Activated CD8-positive, alpha-beta T cell treated with anti-CD3 and anti-CD28 coated beads, Interleukin-2, amount 10 ng/mL, durations not matched to agents 7 days and 5 days (primary cell): ENCODE measurements at regions not wholly inside any gene's neighbourhood (a gene's known extent, or its start where the extent isn't known, plus 50 kb on each side); places are given as distances from the start of the nearest gene placed in this dataset.

Experiments used
- ATAC-seq: fragments of 150-1000 bp; cut with Tn5 transposase; one replicate; pipeline ENCODE4 v1.10.0; 2021; ENCODE audit warnings: moderate library complexity
- CTCF ChIA-PET: fragments of 350-600 bp; sonication (Branson Sonifier 250); formaldehyde crosslinking; loops from one replicate; lab custom pipeline; 2021; ENCODE audit warnings: antibody characterized with exemption; lab: Charles Lee
- POLR2A ChIA-PET: fragments of 350-600 bp; sonication (Branson Sonifier 250); formaldehyde crosslinking; loops from one replicate; lab custom pipeline; 2021; ENCODE audit warnings: antibody characterized with exemption; lab: Charles Lee
- DNase-seq: peaks from one replicate; pipeline ENCODE4 v3.0.0-alpha.2; 2020
- H3K27ac Mint-ChIP-seq: one replicate; pipeline ENCODE4 v1.8.0; 2021; ENCODE audit warnings: mild to moderate bottlenecking, mixed read lengths
- H3K27me3 Mint-ChIP-seq: one replicate; pipeline ENCODE4 v1.8.0; 2021; ENCODE audit warnings: low read depth, mixed read lengths
- H3K36me3 Mint-ChIP-seq: one replicate; pipeline ENCODE4 v1.8.0; 2021; ENCODE audit warnings: low read depth, mixed read lengths
- H3K4me1 Mint-ChIP-seq: one replicate; pipeline ENCODE4 v1.8.0; 2021; ENCODE audit warnings: low read depth, mixed read lengths
- H3K4me3 Mint-ChIP-seq: one replicate; pipeline ENCODE4 v1.8.0; 2021; ENCODE audit warnings: mild to moderate bottlenecking, mixed read lengths
- H3K9me3 Mint-ChIP-seq: one replicate; pipeline ENCODE4 v1.8.0; 2022; ENCODE audit warnings: mixed read lengths; ENCODE audit not compliant: insufficient read depth

DNA sequence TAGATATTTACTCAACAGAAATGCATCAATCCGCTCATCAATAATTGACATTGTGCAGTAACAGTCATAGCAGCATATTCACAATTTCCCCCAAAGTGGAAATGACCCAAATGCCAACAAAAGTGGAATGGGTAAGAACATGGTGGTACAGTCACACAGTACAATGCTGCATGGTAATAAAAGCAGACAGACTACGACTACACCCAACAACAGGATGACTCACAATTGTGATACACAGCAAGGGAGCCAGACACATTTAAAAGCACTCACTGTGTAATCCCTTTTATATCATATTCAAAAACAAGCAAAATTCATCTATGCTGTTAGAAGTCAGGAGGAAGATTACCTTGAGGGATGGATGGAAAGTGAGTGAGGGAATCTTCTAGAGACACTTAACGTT, 76.5 kb upstream of the NUDT7 start:
- no peak for ATAC-seq
- Mint-ChIP-seq H3K27ac (no peak overlapping the region), H3K4me3 (no peak overlapping the region), H3K4me1 (no peaks in the 10 kb centered on the region), H3K27me3 (no peaks in the 10 kb centered on the region), H3K36me3 (no peaks in the 10 kb centered on the region), H3K9me3 (no peaks in the 10 kb centered on the region)
- no peak for DNase-seq
- POLR2A ChIA-PET: interaction anchor here (0.6 kb wide), 1 partner anchor 19 kb away, joined by 3 read pairs; no protein-coding TSS in a partner anchor
- CTCF ChIA-PET: no interaction called here

DNA sequence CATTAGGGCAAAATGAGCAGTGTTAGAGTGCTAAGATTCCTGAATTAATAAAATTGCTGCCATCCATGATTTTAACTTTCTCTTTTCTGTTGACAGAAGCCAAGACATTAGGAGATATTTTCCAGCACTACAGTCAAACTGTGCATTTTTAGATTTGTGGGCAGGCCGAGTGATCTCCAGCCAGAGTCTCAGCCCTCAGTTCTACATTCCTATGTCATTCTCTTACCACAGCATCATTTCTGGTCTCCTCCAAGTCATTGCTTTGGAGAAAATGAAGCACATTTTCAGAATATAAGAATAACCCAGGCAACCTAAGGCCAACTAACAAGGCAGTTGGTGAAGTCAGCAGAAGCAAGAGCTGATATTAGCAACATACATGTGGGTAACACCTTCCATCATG, 74.6 kb upstream of the NUDT7 start:
- H3K4me3 Mint-ChIP-seq: no peak overlapping the region
- DNase-seq: no peak
- H3K36me3 Mint-ChIP-seq: no peaks in the 10 kb centered on the region
- no peaks in the 10 kb centered on the region for H3K27me3 Mint-ChIP-seq
- no peak for ATAC-seq
- H3K27ac Mint-ChIP-seq: no peak overlapping the region
- H3K4me1 Mint-ChIP-seq: no peaks in the 10 kb centered on the region
- ChIA-PET POLR2A (no interaction called here), CTCF (no interaction called here)
- H3K9me3 Mint-ChIP-seq: no peaks in the 10 kb centered on the region

DNA sequence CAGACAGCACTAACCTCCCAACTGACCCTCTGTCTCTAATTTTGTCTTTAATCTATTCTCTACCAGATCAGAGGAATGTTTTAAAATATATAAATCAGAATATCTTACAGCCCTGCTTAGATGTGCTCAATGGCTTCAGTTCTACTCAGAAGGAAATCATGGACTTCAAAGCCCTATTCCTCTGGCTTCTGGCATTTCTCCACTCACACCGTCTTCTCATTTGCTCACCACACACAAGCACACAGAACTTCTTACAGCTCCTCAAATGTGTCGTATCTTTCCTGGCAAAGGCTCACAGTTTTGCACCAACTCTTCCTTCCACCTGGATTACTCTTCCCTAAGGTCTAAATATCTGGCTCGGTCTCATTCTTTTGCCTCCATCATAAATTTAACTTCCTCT, 71.6 kb upstream of the NUDT7 start:
- Mint-ChIP-seq H3K27ac (no peak overlapping the region), H3K9me3 (no peaks in the 10 kb centered on the region), H3K4me1 (no peaks in the 10 kb centered on the region), H3K27me3 (peaks cover 3% of the 10 kb centered on the region), H3K4me3 (no peak overlapping the region), H3K36me3 (no peaks in the 10 kb centered on the region)
- CTCF ChIA-PET: no interaction called here
- ATAC-seq (no peak), DNase-seq (no peak)
- POLR2A ChIA-PET: no interaction called here

DNA sequence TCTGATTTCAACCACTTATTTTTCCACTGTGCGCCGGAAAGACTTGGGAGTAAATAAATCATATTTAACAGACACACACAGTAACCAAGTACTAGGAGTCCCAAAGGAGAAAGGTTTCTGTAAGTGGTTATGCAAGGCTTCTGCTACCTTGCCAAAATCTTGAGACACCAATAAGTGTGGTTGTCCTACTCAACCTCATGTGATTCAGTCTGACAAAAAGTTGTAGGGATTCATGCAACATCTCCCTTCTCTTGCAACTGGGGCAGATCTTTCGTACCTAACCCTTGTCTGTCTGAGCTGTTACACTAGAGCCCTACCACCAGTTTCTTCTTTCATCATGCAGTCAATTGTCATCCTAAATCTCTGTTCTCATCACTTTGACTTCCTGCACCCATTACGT, 69.9 kb upstream of the NUDT7 start:
- POLR2A ChIA-PET: no interaction called here
- H3K36me3 Mint-ChIP-seq: no peaks in the 10 kb centered on the region
- no peaks in the 10 kb centered on the region for H3K9me3 Mint-ChIP-seq
- CTCF ChIA-PET: no interaction called here
- H3K4me3 Mint-ChIP-seq: no peak overlapping the region
- no peaks in the 10 kb centered on the region for H3K4me1 Mint-ChIP-seq
- peaks cover 3% of the 10 kb centered on the region for H3K27me3 Mint-ChIP-seq
- DNase-seq: no peak
- ATAC-seq: no peak
- H3K27ac Mint-ChIP-seq: no peak overlapping the region

DNA sequence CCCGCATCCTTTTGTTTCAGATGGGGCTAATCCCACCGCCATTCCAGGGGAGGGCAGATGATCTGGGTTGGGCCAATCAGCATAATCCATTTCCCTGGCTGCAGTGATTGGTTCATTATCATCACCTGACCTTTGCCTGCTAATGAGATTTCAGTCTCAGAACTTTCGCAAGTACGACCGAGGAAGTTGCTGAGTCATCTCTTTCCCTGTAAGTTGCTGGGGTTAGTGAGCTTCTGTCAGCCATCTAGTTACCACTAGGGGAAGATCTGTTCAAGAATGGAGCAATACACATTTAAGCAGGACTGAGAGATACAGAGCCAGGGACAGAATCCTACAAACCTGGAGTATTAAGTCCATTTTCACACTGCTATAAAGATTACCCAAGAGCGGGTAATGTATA, 65.3 kb upstream of the NUDT7 start:
- no peak overlapping the region for H3K4me3 Mint-ChIP-seq
- DNase-seq: no peak
- H3K9me3 Mint-ChIP-seq: no peaks in the 10 kb centered on the region
- peaks cover 3% of the 10 kb centered on the region for H3K27me3 Mint-ChIP-seq
- no peaks in the 10 kb centered on the region for H3K4me1 Mint-ChIP-seq
- no peaks in the 10 kb centered on the region for H3K36me3 Mint-ChIP-seq
- no peak for ATAC-seq
- ChIA-PET POLR2A (no interaction called here), CTCF (no interaction called here)
- H3K27ac Mint-ChIP-seq: no peak overlapping the region

DNA sequence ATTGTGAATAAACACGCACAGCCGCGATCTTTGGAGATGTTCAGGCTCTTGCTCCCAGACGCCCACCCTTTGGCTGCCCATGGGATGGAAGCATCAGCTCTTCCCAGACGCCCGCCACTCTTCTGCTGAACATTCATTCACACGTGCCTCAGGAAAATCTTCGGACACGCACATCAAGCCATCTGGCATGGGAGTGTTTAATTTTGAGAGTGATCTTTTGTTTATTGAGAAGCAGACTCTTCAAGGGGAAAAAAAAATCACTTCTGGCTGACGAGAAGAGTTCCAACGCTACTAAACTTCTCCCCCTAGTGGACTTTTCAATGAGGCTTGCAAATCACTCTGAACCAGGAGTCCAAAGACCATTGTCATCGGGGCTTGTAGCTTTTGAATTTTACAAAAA, 62.0 kb upstream of the NUDT7 start:
- POLR2A ChIA-PET: no interaction called here
- Mint-ChIP-seq H3K36me3 (no peaks in the 10 kb centered on the region), H3K27me3 (no peaks in the 10 kb centered on the region), H3K4me3 (no peak overlapping the region), H3K4me1 (no peaks in the 10 kb centered on the region), H3K9me3 (no peaks in the 10 kb centered on the region), H3K27ac (no peak overlapping the region)
- no peak for DNase-seq
- CTCF ChIA-PET: no interaction called here
- ATAC-seq: no peak

DNA sequence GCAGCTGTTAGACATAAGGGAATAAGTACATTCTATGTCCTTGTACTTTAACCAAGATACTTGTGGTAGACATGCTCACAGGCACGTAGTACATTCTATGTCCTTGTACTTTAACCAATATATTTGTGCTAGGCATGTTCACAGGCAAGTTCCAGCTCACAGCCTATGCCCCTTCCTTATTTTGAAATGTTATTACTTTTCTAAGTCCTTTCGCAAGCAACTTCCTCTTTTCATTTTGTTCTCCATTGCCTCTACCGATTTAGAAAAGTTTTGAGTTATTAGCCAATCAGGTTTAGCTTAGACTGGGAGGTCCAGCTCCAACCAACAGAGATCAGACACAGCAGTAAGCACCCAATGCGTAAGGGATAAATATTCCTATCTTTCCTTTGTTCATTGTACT, 60.1 kb upstream of the NUDT7 start:
- no peak overlapping the region for H3K27ac Mint-ChIP-seq
- H3K4me3 Mint-ChIP-seq: no peak overlapping the region
- CTCF ChIA-PET: no interaction called here

DNA sequence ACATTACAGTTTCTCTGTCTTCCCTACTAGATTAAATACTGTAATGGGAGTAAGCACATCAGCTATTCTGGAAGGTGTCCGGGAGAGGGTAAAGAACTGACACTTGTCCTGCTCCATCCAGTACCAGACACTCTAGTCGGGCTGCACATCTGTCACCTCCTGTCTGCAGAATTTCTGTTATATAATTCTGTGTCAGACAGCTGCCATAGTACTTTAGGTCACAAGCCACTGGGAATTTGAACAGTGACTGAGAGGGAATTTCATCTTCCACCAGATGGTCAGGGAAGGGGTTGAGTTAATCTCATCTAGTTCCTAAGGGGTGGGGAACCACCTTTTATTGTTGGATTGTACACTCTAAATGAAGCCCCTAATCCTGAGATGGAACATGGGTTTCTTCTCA, 58.6 kb upstream of the NUDT7 start:
- Mint-ChIP-seq H3K4me1 (no peaks in the 10 kb centered on the region), H3K27ac (no peak overlapping the region), H3K4me3 (no peak overlapping the region), H3K36me3 (no peaks in the 10 kb centered on the region), H3K27me3 (no peaks in the 10 kb centered on the region), H3K9me3 (no peaks in the 10 kb centered on the region)
- ChIA-PET CTCF (no interaction called here), POLR2A (no interaction called here)
- no peak for DNase-seq
- no peak for ATAC-seq

More for the DNA sequence above, 60.1 kb upstream of the NUDT7 start:
- no peaks in the 10 kb centered on the region for H3K36me3 Mint-ChIP-seq
- POLR2A ChIA-PET: no interaction called here
- ATAC-seq (no peak), DNase-seq (no peak)
- H3K9me3 Mint-ChIP-seq: no peaks in the 10 kb centered on the region
- no peaks in the 10 kb centered on the region for H3K4me1 Mint-ChIP-seq
- no peaks in the 10 kb centered on the region for H3K27me3 Mint-ChIP-seq

DNA sequence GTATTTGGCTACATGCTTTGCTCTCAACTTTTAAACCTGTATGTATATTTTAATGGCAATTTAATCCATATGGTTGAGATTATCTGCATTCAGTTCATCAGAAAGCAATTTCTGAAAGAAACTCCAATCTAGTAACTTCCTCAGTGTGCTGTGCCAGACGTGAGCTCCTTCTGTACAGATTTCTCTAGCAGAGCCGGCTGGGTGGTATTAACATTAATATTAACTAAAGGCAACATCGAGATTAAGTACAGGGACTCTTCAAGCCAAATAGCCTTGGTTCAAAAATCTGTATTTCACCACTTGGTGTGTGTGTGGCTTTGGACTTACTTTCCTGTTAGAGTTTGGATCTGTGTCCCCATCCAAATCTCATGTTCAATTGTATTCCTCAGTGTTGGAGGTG, 55.5 kb upstream of the NUDT7 start:
- ChIA-PET POLR2A (no interaction called here), CTCF (interaction anchor here (1.6 kb wide), 1 partner anchor 8 kb away, joined by 4 read pairs; no protein-coding TSS in a partner anchor)
- Mint-ChIP-seq H3K4me1 (no peaks in the 10 kb centered on the region), H3K36me3 (no peaks in the 10 kb centered on the region), H3K9me3 (no peaks in the 10 kb centered on the region), H3K4me3 (no peak overlapping the region), H3K27ac (no peak overlapping the region), H3K27me3 (peaks cover 4% of the 10 kb centered on the region)
- DNase-seq: no peak
- ATAC-seq: no peak

DNA sequence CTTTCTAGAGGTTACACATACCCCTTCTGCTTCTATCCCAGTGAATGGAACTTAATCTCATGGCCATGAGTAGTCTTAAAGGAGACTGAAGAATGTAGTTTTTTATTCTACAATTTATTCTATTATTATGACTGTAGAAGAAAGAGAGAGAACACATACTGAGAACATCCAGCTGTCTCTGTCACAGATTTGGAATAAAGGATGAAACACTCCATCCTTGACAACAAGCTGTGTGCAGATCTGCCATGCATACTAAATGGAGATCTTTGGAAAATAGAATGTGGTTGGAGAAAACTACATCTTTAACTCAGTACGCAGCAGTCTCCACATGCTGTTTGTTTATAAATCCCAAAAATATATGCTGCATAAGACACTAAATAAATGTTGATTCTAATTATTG, 54.1 kb upstream of the NUDT7 start:
- Mint-ChIP-seq H3K4me3 (no peak overlapping the region), H3K9me3 (no peaks in the 10 kb centered on the region), H3K27me3 (peaks cover 4% of the 10 kb centered on the region), H3K36me3 (no peaks in the 10 kb centered on the region), H3K27ac (no peak overlapping the region), H3K4me1 (no peaks in the 10 kb centered on the region)
- CTCF ChIA-PET: no interaction called here
- POLR2A ChIA-PET: no interaction called here
- ATAC-seq (no peak), DNase-seq (no peak)

DNA sequence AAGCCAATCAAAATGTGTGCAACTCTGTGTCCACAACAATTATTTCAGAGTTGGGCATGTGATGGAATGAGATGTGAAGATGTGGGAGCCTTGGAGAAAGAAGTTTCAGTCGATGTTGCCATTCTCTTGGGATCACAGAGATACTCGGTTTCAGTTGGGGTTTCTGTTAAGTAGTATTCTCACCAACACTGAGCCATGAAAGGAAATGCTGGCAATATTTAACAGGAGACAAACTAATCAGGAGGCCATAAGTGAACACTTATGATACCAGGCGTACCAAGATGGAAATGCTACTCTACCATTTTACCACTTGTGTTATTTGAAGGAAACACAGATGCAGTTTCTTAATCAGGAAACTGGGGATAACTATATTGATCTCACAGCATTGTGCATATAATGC, 53.3 kb upstream of the NUDT7 start:
- no peak for ATAC-seq
- ChIA-PET POLR2A (no interaction called here), CTCF (no interaction called here)
- no peak for DNase-seq
- H3K27me3 Mint-ChIP-seq: peaks cover 4% of the 10 kb centered on the region
- H3K9me3 Mint-ChIP-seq: no peaks in the 10 kb centered on the region
- H3K4me1 Mint-ChIP-seq: no peaks in the 10 kb centered on the region
- no peak overlapping the region for H3K27ac Mint-ChIP-seq
- H3K36me3 Mint-ChIP-seq: no peaks in the 10 kb centered on the region
- H3K4me3 Mint-ChIP-seq: no peak overlapping the region
